GM19468 (cell line): ENCODE measurements at regions not wholly inside any gene's neighbourhood (a gene's known extent, or its start where the extent isn't known, plus 50 kb on each side); places are given as distances from the start of the nearest gene placed in this dataset.
"Not testable (repeated sequence)": the region's sequence is repeated elsewhere in the genome, so short reads cannot be mapped to it uniquely, and the experiment has no call there.

Source experiments
- ATAC-seq: cut with Tn5 transposase; IDR thresholded peaks from one replicate; pipeline ENCODE4 v1.9.1; 2021; ENCODE audit warnings: mild to moderate bottlenecking, moderate library complexity, moderate number of reproducible peaks; ENCODE audit not compliant: unreplicated experiment; ENCODE audit errors: extremely low read depth

- ATAC-seq = no peak
Observed at GRCh38 chr2:209125291-209125690, 298.6 kb upstream of the MAP2 start.

GRCh38 chr2:209138079-209138478, 285.8 kb upstream of the MAP2 start:
- ATAC-seq = no peak

- ATAC-seq = no peak
Observed at GRCh38 chr2:209141142-209141541, 282.7 kb upstream of the MAP2 start.

GRCh38 chr2:209141818-209142217, 282.0 kb upstream of the MAP2 start:
- ATAC-seq = no peak

GRCh38 chr2:209145220-209145691, 278.6 kb upstream of the MAP2 start:
- not testable (repeated sequence) for ATAC-seq

- no peak for ATAC-seq
Observed at GRCh38 chr2:209145941-209146681, 277.7 kb upstream of the MAP2 start.

GRCh38 chr2:209146682-209147320, 277.0 kb upstream of the MAP2 start:
- ATAC-seq = no peak

GRCh38 chr2:209147981-209148380, 275.9 kb upstream of the MAP2 start:
- no peak for ATAC-seq

- ATAC-seq = no peak
Observed at GRCh38 chr2:209160800-209161588, 262.9 kb upstream of the MAP2 start.

GRCh38 chr2:209162129-209162528, 261.7 kb upstream of the MAP2 start:
- ATAC-seq = no peak

GRCh38 chr2:209181984-209182383, 241.9 kb upstream of the MAP2 start:
- ATAC-seq = no peak

GRCh38 chr2:209186886-209187285, 237.0 kb upstream of the MAP2 start:
- ATAC-seq = not testable (repeated sequence)

GRCh38 chr2:209189893-209190292, 234.0 kb upstream of the MAP2 start:
- no peak for ATAC-seq

GRCh38 chr2:209191139-209191538, 232.7 kb upstream of the MAP2 start:
- ATAC-seq = no peak

- no peak for ATAC-seq
Observed at GRCh38 chr2:209194717-209195116, 229.1 kb upstream of the MAP2 start.

GRCh38 chr2:209208211-209208610, 215.6 kb upstream of the MAP2 start:
- peak; percentile 44 for ATAC-seq

- no peak for ATAC-seq
Observed at GRCh38 chr2:209209943-209210342, 213.9 kb upstream of the MAP2 start.

GRCh38 chr2:209230560-209230959, 193.3 kb upstream of the MAP2 start:
- ATAC-seq = no peak

- ATAC-seq = no peak
Observed at GRCh38 chr2:209236377-209236776, 187.5 kb upstream of the MAP2 start.

GRCh38 chr2:209238765-209239584, 184.9 kb upstream of the MAP2 start:
- ATAC-seq = no peak
